ENCODE measurements at regions not wholly inside any gene's neighbourhood (a gene's known extent, or its start where the extent isn't known, plus 50 kb on each side); places are given as distances from the start of the nearest gene placed in this dataset.
A peak's percentile ranks its signal among the peaks of the same experiment; 100 is the strongest.

- no peak overlapping the region for H3K9ac ChIP-seq (ENCODE audit: low read length in 5 of 5)
- H3K27ac ChIP-seq (ENCODE audit: low read depth, low read length): no peak overlapping the region
These were observed 215.8 kb upstream of the DTNA start for GRCh38 chr18:34494359-34494696.

GRCh38 chr18:34495506-34495905, 214.6 kb upstream of the DTNA start:
- no peaks in the 10 kb centered on the region for H3K36me3 ChIP-seq (ENCODE audit: control insufficient read depth in 5 of 5, insufficient read depth in 5 of 5, low read length in 5 of 5)
- H3K27ac ChIP-seq (ENCODE audit: low read depth, low read length): no peak overlapping the region
- H3K4me1 ChIP-seq (ENCODE audit: control insufficient read depth in 5 of 5, insufficient read depth in 5 of 5, low read length in 5 of 5): peaks cover 0 to 24% (median 15%) of the 10 kb centered on the region in 5 donors
- no peak overlapping the region for H3K9ac ChIP-seq (ENCODE audit: low read length in 5 of 5)
- H3K9me3 ChIP-seq (ENCODE audit: control insufficient read depth in 5 of 5, low read length in 5 of 5): peaks cover 0 to 2% (median 0%) of the 10 kb centered on the region in 5 donors
- H3K27me3 ChIP-seq (ENCODE audit: control insufficient read depth in 5 of 5, insufficient read depth in 4 of 5, low read length in 5 of 5): no peaks in the 10 kb centered on the region
- H3K4me3 ChIP-seq (ENCODE audit: low read depth in 1 of 5, low read length in 5 of 5): no peak overlapping the region

More at GRCh38 chr18:34494359-34494696, 215.8 kb upstream of the DTNA start:
- no peaks in the 10 kb centered on the region for H3K36me3 ChIP-seq (ENCODE audit: control insufficient read depth in 5 of 5, insufficient read depth in 5 of 5, low read length in 5 of 5)
- H3K4me1 ChIP-seq (ENCODE audit: control insufficient read depth in 5 of 5, insufficient read depth in 5 of 5, low read length in 5 of 5): peaks cover 0 to 24% (median 15%) of the 10 kb centered on the region in 5 donors
- peak overlapping the region; percentile 16 to 78 (median 72) for H3K4me3 ChIP-seq (ENCODE audit: low read depth in 1 of 5, low read length in 5 of 5)
- no peaks in the 10 kb centered on the region for H3K9me3 ChIP-seq (ENCODE audit: control insufficient read depth in 5 of 5, low read length in 5 of 5)
- no peaks in the 10 kb centered on the region for H3K27me3 ChIP-seq (ENCODE audit: control insufficient read depth in 5 of 5, insufficient read depth in 4 of 5, low read length in 5 of 5)

DNA sequence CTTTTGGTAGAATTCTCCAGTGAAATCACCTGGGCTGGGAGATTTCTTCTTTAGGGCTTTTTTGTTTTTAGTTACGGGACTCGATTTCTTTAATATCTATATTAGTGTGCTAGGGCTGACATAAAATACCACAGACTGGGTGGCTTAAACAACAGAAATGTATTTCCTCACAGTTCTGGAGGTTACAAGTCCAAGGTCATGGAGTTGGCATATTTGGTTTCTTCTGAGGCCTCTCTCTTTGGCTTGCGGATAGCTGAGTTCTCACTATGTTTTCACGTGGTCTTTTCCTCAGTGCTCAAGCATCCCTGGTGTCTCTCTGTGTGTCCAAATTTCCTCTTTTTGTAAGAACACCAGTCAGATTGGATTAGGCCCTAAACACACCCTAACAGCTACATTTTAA, 208.5 kb upstream of the DTNA start:
- peaks cover 0 to 6% (median 0%) of the 10 kb centered on the region in 5 donors for H3K4me1 ChIP-seq (ENCODE audit: control insufficient read depth in 5 of 5, insufficient read depth in 5 of 5, low read length in 5 of 5)
- H3K9ac ChIP-seq (ENCODE audit: low read length in 5 of 5): no peak overlapping the region
- no peaks in the 10 kb centered on the region for H3K27me3 ChIP-seq (ENCODE audit: control insufficient read depth in 5 of 5, insufficient read depth in 4 of 5, low read length in 5 of 5)
- H3K4me3 ChIP-seq (ENCODE audit: low read depth in 1 of 5, low read length in 5 of 5): no peak overlapping the region
- H3K36me3 ChIP-seq (ENCODE audit: control insufficient read depth in 5 of 5, insufficient read depth in 5 of 5, low read length in 5 of 5): no peaks in the 10 kb centered on the region
- H3K27ac ChIP-seq (ENCODE audit: low read depth, low read length): no peak overlapping the region
- H3K9me3 ChIP-seq (ENCODE audit: control insufficient read depth in 5 of 5, low read length in 5 of 5): peaks cover 0 to 5% (median 2%) of the 10 kb centered on the region in 5 donors

DNA sequence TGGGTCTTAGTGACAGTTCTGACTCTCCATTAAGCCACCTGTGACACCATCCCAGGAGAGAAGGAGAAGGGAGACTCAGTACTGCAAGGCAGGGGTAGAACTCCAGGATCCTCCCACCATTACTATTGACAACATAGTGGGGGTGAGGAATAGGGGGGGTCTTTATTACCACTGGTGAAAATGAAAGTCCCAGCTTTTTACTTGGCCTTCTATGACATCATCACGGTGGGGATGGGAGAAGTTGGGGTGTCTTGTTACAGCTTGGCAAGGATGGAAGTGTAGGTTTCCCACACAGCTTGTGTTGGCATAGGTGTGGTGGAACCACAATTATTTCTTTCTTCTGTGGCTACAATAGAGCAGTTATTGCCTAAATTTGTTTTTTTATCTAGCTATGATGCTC, 203.9 kb upstream of the DTNA start:
- H3K9me3 ChIP-seq (ENCODE audit: control insufficient read depth in 5 of 5, low read length in 5 of 5): peaks cover 0 to 3% (median 0%) of the 10 kb centered on the region in 5 donors

GRCh38 chr18:34509163-34509562, 200.9 kb upstream of the DTNA start:
- Histone ChIP-seq H3K36me3 (ENCODE audit: control insufficient read depth in 5 of 5, insufficient read depth in 5 of 5, low read length in 5 of 5) (no peaks in the 10 kb centered on the region), H3K4me1 (ENCODE audit: control insufficient read depth in 5 of 5, insufficient read depth in 5 of 5, low read length in 5 of 5) (peaks cover 0 to 12% (median 0%) of the 10 kb centered on the region in 5 donors), H3K27me3 (ENCODE audit: control insufficient read depth in 5 of 5, insufficient read depth in 4 of 5, low read length in 5 of 5) (no peaks in the 10 kb centered on the region), H3K9ac (ENCODE audit: low read length in 5 of 5) (no peak overlapping the region), H3K9me3 (ENCODE audit: control insufficient read depth in 5 of 5, low read length in 5 of 5) (no peaks in the 10 kb centered on the region), H3K4me3 (ENCODE audit: low read depth in 1 of 5, low read length in 5 of 5) (no peak overlapping the region), H3K27ac (ENCODE audit: low read depth, low read length) (no peak overlapping the region)

More for the DNA sequence above, 203.9 kb upstream of the DTNA start:
- H3K36me3 ChIP-seq (ENCODE audit: control insufficient read depth in 5 of 5, insufficient read depth in 5 of 5, low read length in 5 of 5): no peaks in the 10 kb centered on the region
- no peak overlapping the region for H3K4me3 ChIP-seq (ENCODE audit: low read depth in 1 of 5, low read length in 5 of 5)
- no peaks in the 10 kb centered on the region for H3K27me3 ChIP-seq (ENCODE audit: control insufficient read depth in 5 of 5, insufficient read depth in 4 of 5, low read length in 5 of 5)
- no peak overlapping the region for H3K9ac ChIP-seq (ENCODE audit: low read length in 5 of 5)
- H3K27ac ChIP-seq (ENCODE audit: low read depth, low read length): no peak overlapping the region
- H3K4me1 ChIP-seq (ENCODE audit: control insufficient read depth in 5 of 5, insufficient read depth in 5 of 5, low read length in 5 of 5): peaks cover 0 to 12% (median 0%) of the 10 kb centered on the region in 5 donors

GRCh38 chr18:34509879-34510586, 200.1 kb upstream of the DTNA start:
- no peaks in the 10 kb centered on the region for H3K9me3 ChIP-seq (ENCODE audit: control insufficient read depth in 5 of 5, low read length in 5 of 5)
- no peaks in the 10 kb centered on the region for H3K27me3 ChIP-seq (ENCODE audit: control insufficient read depth in 5 of 5, insufficient read depth in 4 of 5, low read length in 5 of 5)
- H3K9ac ChIP-seq (ENCODE audit: low read length in 5 of 5): no peak overlapping the region
- peaks cover 0 to 12% (median 0%) of the 10 kb centered on the region in 5 donors for H3K4me1 ChIP-seq (ENCODE audit: control insufficient read depth in 5 of 5, insufficient read depth in 5 of 5, low read length in 5 of 5)
- no peak overlapping the region for H3K4me3 ChIP-seq (ENCODE audit: low read depth in 1 of 5, low read length in 5 of 5)
- peak overlapping the region; percentile 12 for H3K27ac ChIP-seq (ENCODE audit: low read depth, low read length)
- no peaks in the 10 kb centered on the region for H3K36me3 ChIP-seq (ENCODE audit: control insufficient read depth in 5 of 5, insufficient read depth in 5 of 5, low read length in 5 of 5)

- Histone ChIP-seq H3K36me3 (ENCODE audit: control insufficient read depth in 5 of 5, insufficient read depth in 5 of 5, low read length in 5 of 5) (no peaks in the 10 kb centered on the region), H3K27me3 (ENCODE audit: control insufficient read depth in 5 of 5, insufficient read depth in 4 of 5, low read length in 5 of 5) (no peaks in the 10 kb centered on the region), H3K4me3 (ENCODE audit: low read depth in 1 of 5, low read length in 5 of 5) (no peak overlapping the region), H3K27ac (ENCODE audit: low read depth, low read length) (no peak overlapping the region), H3K9ac (ENCODE audit: low read length in 5 of 5) (no peak overlapping the region), H3K9me3 (ENCODE audit: control insufficient read depth in 5 of 5, low read length in 5 of 5) (no peaks in the 10 kb centered on the region), H3K4me1 (ENCODE audit: control insufficient read depth in 5 of 5, insufficient read depth in 5 of 5, low read length in 5 of 5) (peaks cover 0 to 12% (median 0%) of the 10 kb centered on the region in 5 donors)
These were observed 199.2 kb upstream of the DTNA start for GRCh38 chr18:34510926-34511325.

DNA sequence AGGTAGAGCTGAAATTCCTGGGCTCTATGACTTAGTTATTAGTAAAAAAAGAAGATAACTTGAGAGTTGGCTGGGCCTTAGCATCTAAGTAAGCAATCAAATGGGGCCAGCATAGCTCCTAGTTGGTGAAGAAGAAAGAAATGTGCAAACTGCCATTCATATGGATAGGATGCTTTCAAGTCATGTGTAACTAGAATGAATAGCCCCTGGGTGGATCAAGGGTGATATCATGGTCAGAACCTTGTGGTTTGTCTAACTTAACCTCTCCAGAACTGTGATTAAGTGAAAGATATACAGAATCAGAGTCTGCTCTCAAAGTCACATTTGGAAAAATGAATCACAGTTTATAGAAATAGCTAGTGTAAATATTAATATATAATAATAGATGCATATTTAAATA, 198.7 kb upstream of the DTNA start:
- Histone ChIP-seq H3K9ac (ENCODE audit: low read length in 5 of 5) (no peak overlapping the region), H3K27me3 (ENCODE audit: control insufficient read depth in 5 of 5, insufficient read depth in 4 of 5, low read length in 5 of 5) (no peaks in the 10 kb centered on the region), H3K9me3 (ENCODE audit: control insufficient read depth in 5 of 5, low read length in 5 of 5) (no peaks in the 10 kb centered on the region), H3K27ac (ENCODE audit: low read depth, low read length) (no peak overlapping the region), H3K4me3 (ENCODE audit: low read depth in 1 of 5, low read length in 5 of 5) (no peak overlapping the region), H3K36me3 (ENCODE audit: control insufficient read depth in 5 of 5, insufficient read depth in 5 of 5, low read length in 5 of 5) (no peaks in the 10 kb centered on the region), H3K4me1 (ENCODE audit: control insufficient read depth in 5 of 5, insufficient read depth in 5 of 5, low read length in 5 of 5) (peaks cover 0 to 12% (median 0%) of the 10 kb centered on the region in 5 donors)

DNA sequence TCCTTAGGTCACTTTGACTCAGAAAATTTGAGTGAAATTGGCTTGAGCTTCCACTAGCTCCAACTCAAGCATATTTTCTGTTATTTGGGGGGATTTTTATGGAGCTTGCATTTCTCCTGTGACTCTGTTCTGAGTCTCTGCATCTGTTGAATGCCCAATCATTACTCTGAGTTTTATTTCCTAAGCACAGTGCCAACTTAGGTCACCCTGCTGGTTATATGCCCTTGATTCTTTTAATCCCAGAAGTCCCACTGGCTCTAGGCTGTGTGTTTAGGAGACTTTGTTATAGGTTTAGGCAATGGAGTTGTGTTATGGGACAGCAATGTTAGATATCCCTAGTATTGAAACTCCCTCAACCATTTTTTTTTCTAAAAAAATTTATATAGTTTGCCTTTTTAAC, 198.2 kb upstream of the DTNA start:
- H3K9me3 ChIP-seq (ENCODE audit: control insufficient read depth in 5 of 5, low read length in 5 of 5): no peaks in the 10 kb centered on the region
- H3K4me3 ChIP-seq (ENCODE audit: low read depth in 1 of 5, low read length in 5 of 5): no peak overlapping the region
- no peak overlapping the region for H3K27ac ChIP-seq (ENCODE audit: low read depth, low read length)
- peaks cover 0 to 12% (median 0%) of the 10 kb centered on the region in 5 donors for H3K4me1 ChIP-seq (ENCODE audit: control insufficient read depth in 5 of 5, insufficient read depth in 5 of 5, low read length in 5 of 5)
- no peaks in the 10 kb centered on the region for H3K27me3 ChIP-seq (ENCODE audit: control insufficient read depth in 5 of 5, insufficient read depth in 4 of 5, low read length in 5 of 5)
- H3K36me3 ChIP-seq (ENCODE audit: control insufficient read depth in 5 of 5, insufficient read depth in 5 of 5, low read length in 5 of 5): no peaks in the 10 kb centered on the region
- no peak overlapping the region for H3K9ac ChIP-seq (ENCODE audit: low read length in 5 of 5)

GRCh38 chr18:34514238-34514637, 195.9 kb upstream of the DTNA start:
- H3K36me3 ChIP-seq (ENCODE audit: control insufficient read depth in 5 of 5, insufficient read depth in 5 of 5, low read length in 5 of 5): no peaks in the 10 kb centered on the region
- peaks cover 0 to 7% (median 0%) of the 10 kb centered on the region in 5 donors for H3K4me1 ChIP-seq (ENCODE audit: control insufficient read depth in 5 of 5, insufficient read depth in 5 of 5, low read length in 5 of 5)
- H3K27ac ChIP-seq (ENCODE audit: low read depth, low read length): no peak overlapping the region
- no peak overlapping the region for H3K9ac ChIP-seq (ENCODE audit: low read length in 5 of 5)
- H3K27me3 ChIP-seq (ENCODE audit: control insufficient read depth in 5 of 5, insufficient read depth in 4 of 5, low read length in 5 of 5): no peaks in the 10 kb centered on the region
- no peak overlapping the region for H3K4me3 ChIP-seq (ENCODE audit: low read depth in 1 of 5, low read length in 5 of 5)
- H3K9me3 ChIP-seq (ENCODE audit: control insufficient read depth in 5 of 5, low read length in 5 of 5): no peaks in the 10 kb centered on the region
